Mesendoderm (in vitro differentiated cells): ENCODE measurements at regions not wholly inside any gene's neighbourhood (a gene's known extent, or its start where the extent isn't known, plus 50 kb on each side); places are given as distances from the start of the nearest gene placed in this dataset.

Experiments
- DNase-seq: peaks from one replicate; pipeline ENCODE4 v3.0.0; 2013
- H2AK5ac ChIP-seq: 2 replicates; pipeline ENCODE4 v1.6.1; 2013; ENCODE audit warnings: low read length, inconsistent platforms
- H2BK120ac ChIP-seq: 2 replicates; pipeline ENCODE4 v1.6.1; 2013; ENCODE audit warnings: low read depth, mild to moderate bottlenecking, low read length, moderate library complexity, mixed read lengths
- H2BK15ac ChIP-seq: replicated peaks from 2 replicates; pipeline ENCODE4 v1.6.1; 2013; ENCODE audit warnings: low read depth, mild to moderate bottlenecking, moderate library complexity
- H2BK5ac ChIP-seq: 2 replicates; pipeline ENCODE4 v1.6.1; 2013; ENCODE audit warnings: low read length, inconsistent platforms
- H3K18ac ChIP-seq: 2 replicates; pipeline ENCODE4 v1.6.1; 2013; ENCODE audit warnings: mild to moderate bottlenecking, low read length, mixed read lengths
- H3K23ac ChIP-seq: one replicate; pipeline ENCODE4 v1.6.1; 2013; ENCODE audit warnings: low read length
- H3K27ac ChIP-seq: 2 replicates; pipeline ENCODE4 v1.5.1; 2013; ENCODE audit warnings: low read depth, mild to moderate bottlenecking, inconsistent platforms, low read length, moderate library complexity
- H3K27me3 ChIP-seq: 2 replicates; pipeline ENCODE4 v1.6.1; 2013; ENCODE audit warnings: low read length, control low read depth, mild to moderate bottlenecking, inconsistent platforms; ENCODE audit not compliant: insufficient read depth, poor library complexity
- H3K36me3 ChIP-seq: 2 replicates; pipeline ENCODE4 v1.6.1; 2013; ENCODE audit warnings: low read length, inconsistent platforms; ENCODE audit not compliant: control insufficient read depth, insufficient read depth
- H3K4ac ChIP-seq: one replicate; pipeline ENCODE4 v1.6.1; 2013; ENCODE audit warnings: low read depth, mild to moderate bottlenecking, low read length, moderate library complexity
- H3K4me1 ChIP-seq: 2 replicates; pipeline ENCODE4 v1.6.1; 2013; ENCODE audit warnings: low read depth, low read length, inconsistent platforms; ENCODE audit not compliant: control insufficient read depth
- H3K4me2 ChIP-seq: 2 replicates; pipeline ENCODE4 v1.6.1; 2013; ENCODE audit warnings: low read length
- H3K4me3 ChIP-seq: 2 replicates; pipeline ENCODE4 v1.5.1; 2013; ENCODE audit warnings: mild to moderate bottlenecking, low read length
- H3K56ac ChIP-seq: one replicate; pipeline ENCODE4 v1.6.1; 2013; ENCODE audit warnings: low read length
- H3K79me1 ChIP-seq: 2 replicates; pipeline ENCODE4 v1.6.1; 2013; ENCODE audit warnings: low read length, inconsistent platforms
- H3K79me2 ChIP-seq: 2 replicates; pipeline ENCODE4 v1.6.1; 2013; ENCODE audit warnings: mild to moderate bottlenecking, low read length; ENCODE audit not compliant: control insufficient read depth, insufficient read depth
- H3K9ac ChIP-seq: 2 replicates; pipeline ENCODE4 v1.6.1; 2013; ENCODE audit warnings: low read length, inconsistent platforms
- H4K5ac ChIP-seq: one replicate; pipeline ENCODE4 v1.6.1; 2013; ENCODE audit warnings: low read length
- H4K8ac ChIP-seq: one replicate; pipeline ENCODE4 v1.6.1; 2013; ENCODE audit warnings: low read depth, mild to moderate bottlenecking, control low read depth, low read length, moderate library complexity
- WGBS: extraction: QIAGEN DNeasy Blood & Tissue Kit; methylation state at CpG from one replicate; pipeline ENCODE4 v1.1.7; 2013; ENCODE audit warnings: low lambda C conversion rate, missing lambda C conversion rate; ENCODE audit not compliant: insufficient coverage; ENCODE audit errors: extremely low coverage; 5-methylcytosine and 5-hydroxymethylcytosine counted together

DNA sequence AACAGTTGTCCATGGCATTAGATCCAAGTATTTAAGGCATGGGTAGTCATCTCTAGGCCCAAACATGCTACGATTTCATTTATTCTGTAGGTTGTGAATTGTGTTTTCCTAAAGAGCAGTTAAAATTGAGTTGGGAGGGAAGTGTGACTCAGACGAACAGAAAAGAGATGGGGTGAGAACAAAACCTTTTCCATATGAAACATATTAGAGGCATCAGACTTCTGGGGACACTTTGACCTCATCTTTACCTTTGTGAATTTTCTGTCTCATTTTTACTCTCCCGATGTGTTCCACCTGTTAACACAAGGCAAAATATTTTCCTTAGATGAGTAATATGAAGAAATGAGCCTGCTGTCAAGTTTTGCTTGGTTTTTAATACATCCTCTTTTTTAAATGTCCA, 181.3 kb downstream of the ESM1 start:
- Histone ChIP-seq H2BK120ac (no peak overlapping the region), H3K4ac (no peak overlapping the region), H3K27me3 (no peaks in the 10 kb centered on the region), H2BK15ac (no peak overlapping the region), H3K4me2 (no peak overlapping the region), H2BK5ac (no peak overlapping the region), H4K8ac (no peak overlapping the region), H3K56ac (no peak overlapping the region), H3K9ac (no peak overlapping the region), H3K27ac (no peak overlapping the region), H3K4me1 (no peaks in the 10 kb centered on the region), H3K79me1 (no peaks in the 10 kb centered on the region), H4K5ac (no peak overlapping the region), H3K36me3 (no peaks in the 10 kb centered on the region), H3K4me3 (no peak overlapping the region), H3K18ac (no peak overlapping the region), H2AK5ac (no peak overlapping the region), H3K23ac (no peak overlapping the region), H3K79me2 (no peaks in the 10 kb centered on the region)
- DNase-seq = no peak
- WGBS = no CpG with 5 or more reads among the region's 3 CpGs

- no peaks in the 10 kb centered on the region for H3K27me3 ChIP-seq
- no peak overlapping the region for H3K56ac ChIP-seq
- H3K18ac ChIP-seq = no peak overlapping the region
- DNase-seq = no peak
- no peak overlapping the region for H2AK5ac ChIP-seq
- no peaks in the 10 kb centered on the region for H3K36me3 ChIP-seq
- no peak overlapping the region for H3K23ac ChIP-seq
- no peak overlapping the region for H3K4me2 ChIP-seq
- H2BK5ac ChIP-seq = no peak overlapping the region
- no peaks in the 10 kb centered on the region for H3K79me1 ChIP-seq
- H4K8ac ChIP-seq = no peak overlapping the region
- no peak overlapping the region for H2BK15ac ChIP-seq
- no peak overlapping the region for H4K5ac ChIP-seq
- H2BK120ac ChIP-seq = no peak overlapping the region
- no peaks in the 10 kb centered on the region for H3K79me2 ChIP-seq
- no peak overlapping the region for H3K4me3 ChIP-seq
- H3K4me1 ChIP-seq = no peaks in the 10 kb centered on the region
- no peak overlapping the region for H3K4ac ChIP-seq
- no peak overlapping the region for H3K9ac ChIP-seq
- H3K27ac ChIP-seq = no peak overlapping the region
- no CpG with 5 or more reads among the region's 3 CpGs for WGBS
Observed at GRCh38 chr5:54803471-54804011, 181.9 kb downstream of the ESM1 start.

- no peak overlapping the region for H2BK5ac ChIP-seq
- no peaks in the 10 kb centered on the region for H3K36me3 ChIP-seq
- H3K79me2 ChIP-seq = no peaks in the 10 kb centered on the region
- no peak overlapping the region for H3K4me3 ChIP-seq
- H3K56ac ChIP-seq = no peak overlapping the region
- H4K8ac ChIP-seq = no peak overlapping the region
- H3K4ac ChIP-seq = no peak overlapping the region
- no peak overlapping the region for H3K23ac ChIP-seq
- no CpG with 5 or more reads among the region's 1 CpG for WGBS
- H2BK15ac ChIP-seq = no peak overlapping the region
- H3K4me2 ChIP-seq = no peak overlapping the region
- no peak overlapping the region for H3K9ac ChIP-seq
- no peaks in the 10 kb centered on the region for H3K4me1 ChIP-seq
- H2AK5ac ChIP-seq = no peak overlapping the region
- H3K27ac ChIP-seq = no peak overlapping the region
- no peak overlapping the region for H3K18ac ChIP-seq
- no peaks in the 10 kb centered on the region for H3K27me3 ChIP-seq
- no peak overlapping the region for H2BK120ac ChIP-seq
- no peaks in the 10 kb centered on the region for H3K79me1 ChIP-seq
- no peak for DNase-seq
- no peak overlapping the region for H4K5ac ChIP-seq
Observed at GRCh38 chr5:54799645-54800044, 185.7 kb downstream of the ESM1 start.

- Histone ChIP-seq H3K36me3 (no peaks in the 10 kb centered on the region), H3K79me2 (no peaks in the 10 kb centered on the region), H3K4ac (no peak overlapping the region), H3K4me1 (no peaks in the 10 kb centered on the region), H2BK120ac (no peak overlapping the region), H3K79me1 (no peaks in the 10 kb centered on the region), H3K9ac (no peak overlapping the region), H3K56ac (no peak overlapping the region), H3K4me2 (no peak overlapping the region), H3K4me3 (no peak overlapping the region), H3K23ac (no peak overlapping the region), H2BK15ac (no peak overlapping the region), H2BK5ac (no peak overlapping the region), H3K27me3 (no peaks in the 10 kb centered on the region), H3K18ac (no peak overlapping the region), H2AK5ac (no peak overlapping the region), H3K27ac (no peak overlapping the region), H4K8ac (no peak overlapping the region), H4K5ac (no peak overlapping the region)
- no peak for DNase-seq
Observed at GRCh38 chr5:54795777-54796176, 189.6 kb downstream of the ESM1 start.

- H4K5ac ChIP-seq = no peak overlapping the region
- no peak overlapping the region for H4K8ac ChIP-seq
- no peak overlapping the region for H3K18ac ChIP-seq
- no peak overlapping the region for H3K9ac ChIP-seq
- H3K27ac ChIP-seq = no peak overlapping the region
- H3K4me1 ChIP-seq = no peaks in the 10 kb centered on the region
- H3K36me3 ChIP-seq = no peaks in the 10 kb centered on the region
- no peak for DNase-seq
- H3K79me1 ChIP-seq = no peaks in the 10 kb centered on the region
- H3K4me3 ChIP-seq = no peak overlapping the region
- H3K23ac ChIP-seq = no peak overlapping the region
- no peak overlapping the region for H3K4ac ChIP-seq
- H3K79me2 ChIP-seq = no peaks in the 10 kb centered on the region
- no peak overlapping the region for H2AK5ac ChIP-seq
- H2BK5ac ChIP-seq = no peak overlapping the region
- H3K4me2 ChIP-seq = no peak overlapping the region
- no peak overlapping the region for H3K56ac ChIP-seq
- H3K27me3 ChIP-seq = no peaks in the 10 kb centered on the region
- H2BK15ac ChIP-seq = no peak overlapping the region
- H2BK120ac ChIP-seq = no peak overlapping the region
Observed at GRCh38 chr5:54795284-54795683, 190.1 kb downstream of the ESM1 start.

GRCh38 chr5:54794135-54794975, 191.0 kb downstream of the ESM1 start:
- Histone ChIP-seq H3K4ac (no peak overlapping the region), H3K36me3 (no peaks in the 10 kb centered on the region), H2AK5ac (no peak overlapping the region), H3K27me3 (no peaks in the 10 kb centered on the region), H2BK15ac (no peak overlapping the region), H3K4me2 (no peak overlapping the region), H4K5ac (no peak overlapping the region), H2BK120ac (no peak overlapping the region), H3K18ac (no peak overlapping the region), H3K4me3 (no peak overlapping the region), H3K79me1 (no peaks in the 10 kb centered on the region), H3K79me2 (no peaks in the 10 kb centered on the region), H3K9ac (no peak overlapping the region), H4K8ac (no peak overlapping the region), H3K27ac (no peak overlapping the region), H3K56ac (no peak overlapping the region), H2BK5ac (no peak overlapping the region), H3K4me1 (no peaks in the 10 kb centered on the region), H3K23ac (no peak overlapping the region)
- WGBS = no CpG with 5 or more reads among the region's 7 CpGs
- no peak for DNase-seq
